IPS-20b (cell line): ENCODE measurements at regions not wholly inside any gene's neighbourhood (a gene's known extent, or its start where the extent isn't known, plus 50 kb on each side); places are given as distances from the start of the nearest gene placed in this dataset.

ENCODE experiments used
- H3K27ac ChIP-seq: one replicate; pipeline ENCODE4 v1.5.1; 2013; ENCODE audit warnings: low read length
- H3K27me3 ChIP-seq: 2 replicates; pipeline ENCODE4 v1.6.1; 2013; ENCODE audit warnings: mild to moderate bottlenecking, low read length, inconsistent platforms; ENCODE audit not compliant: insufficient read depth
- H3K36me3 ChIP-seq: 2 replicates; pipeline ENCODE4 v1.6.1; 2013; ENCODE audit warnings: low read depth, mild to moderate bottlenecking, inconsistent platforms, low read length, moderate library complexity; ENCODE audit not compliant: insufficient read depth
- H3K4me1 ChIP-seq: 2 replicates; pipeline ENCODE4 v1.6.1; 2013; ENCODE audit warnings: mild to moderate bottlenecking, control low read depth, inconsistent platforms, low read length, moderate library complexity; ENCODE audit not compliant: insufficient read depth
- H3K4me3 ChIP-seq: 2 replicates; pipeline ENCODE4 v1.5.1; 2013; ENCODE audit warnings: mild to moderate bottlenecking, low read length, inconsistent platforms
- H3K9ac ChIP-seq: 2 replicates; pipeline ENCODE4 v1.6.1; 2013; ENCODE audit warnings: low read depth, mild to moderate bottlenecking, inconsistent platforms, low read length, moderate library complexity
- H3K9me3 ChIP-seq: 2 replicates; pipeline ENCODE4 v1.6.1; 2013; ENCODE audit warnings: mild to moderate bottlenecking, low read depth, low read length, inconsistent platforms; ENCODE audit not compliant: insufficient read depth

DNA sequence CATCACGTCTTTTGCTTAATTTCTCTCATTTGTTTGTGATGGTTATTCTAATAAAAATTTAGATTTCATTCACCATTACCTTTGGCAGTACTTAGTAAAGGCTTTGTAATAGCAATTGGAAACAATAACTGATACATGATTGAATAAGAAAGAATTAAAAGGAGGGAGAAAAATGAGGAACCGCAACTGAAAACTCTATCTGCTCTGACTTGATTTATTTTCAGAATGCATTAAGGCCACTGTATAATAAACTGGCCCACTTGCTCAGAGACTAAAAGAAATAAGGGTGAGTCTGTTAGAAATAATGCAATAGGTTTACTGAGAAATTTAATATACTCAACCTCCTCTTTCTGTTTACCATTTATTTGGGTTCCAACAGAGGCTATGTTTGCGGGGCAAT, 351.5 kb downstream of the TMA16 start:
- Histone ChIP-seq H3K4me1 (no peaks in the 10 kb centered on the region), H3K27ac (no peak overlapping the region), H3K9ac (no peak overlapping the region), H3K27me3 (no peaks in the 10 kb centered on the region), H3K4me3 (no peak overlapping the region), H3K36me3 (no peaks in the 10 kb centered on the region), H3K9me3 (no peaks in the 10 kb centered on the region)

DNA sequence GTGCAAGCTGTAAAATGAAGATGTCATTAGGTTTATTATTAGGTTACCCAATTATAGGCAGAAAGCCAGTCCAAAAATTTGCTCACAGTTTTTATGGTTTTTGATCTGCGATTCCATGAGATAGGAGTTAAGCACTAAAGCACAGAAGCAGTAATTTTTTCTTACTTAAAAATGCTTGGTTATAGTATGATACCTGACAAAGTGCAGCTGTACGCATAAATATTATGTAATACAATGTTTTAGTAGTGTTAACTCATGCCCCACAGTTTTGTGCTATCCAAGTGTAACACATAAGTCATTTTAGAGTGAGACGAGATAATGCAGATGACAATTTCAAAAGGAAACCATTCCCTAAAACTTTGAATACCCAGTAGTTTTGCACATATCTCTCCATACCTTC, 357.8 kb downstream of the TMA16 start:
- H3K27me3 ChIP-seq = no peaks in the 10 kb centered on the region

DNA sequence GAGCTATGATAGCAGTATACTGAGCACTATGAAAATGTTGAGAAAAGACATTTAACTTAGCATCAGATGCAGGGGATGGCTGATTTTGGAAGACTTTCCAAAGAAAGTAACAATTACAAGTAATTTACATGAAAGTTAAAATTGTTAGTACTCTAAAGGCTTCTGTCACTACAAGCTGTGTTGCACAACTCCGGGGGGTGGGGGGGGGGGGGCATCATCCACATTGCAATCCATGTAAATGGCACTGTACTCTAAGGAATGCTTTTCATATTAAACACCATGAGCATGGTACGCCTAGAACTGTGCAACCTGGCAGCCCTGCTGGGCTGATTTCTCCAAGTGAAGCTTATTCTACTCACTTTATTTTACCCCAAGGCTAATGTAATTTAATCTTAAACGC, 363.4 kb downstream of the TMA16 start:
- Histone ChIP-seq H3K4me3 (no peak overlapping the region), H3K27me3 (no peaks in the 10 kb centered on the region), H3K36me3 (no peaks in the 10 kb centered on the region), H3K9ac (no peak overlapping the region), H3K4me1 (peaks cover 3% of the 10 kb centered on the region; the same call in 1 of the 2 replicates), H3K9me3 (no peaks in the 10 kb centered on the region), H3K27ac (no peak overlapping the region)

More for the DNA sequence above, 357.8 kb downstream of the TMA16 start:
- Histone ChIP-seq H3K9ac (no peak overlapping the region), H3K9me3 (no peaks in the 10 kb centered on the region), H3K4me3 (no peak overlapping the region), H3K36me3 (no peaks in the 10 kb centered on the region), H3K4me1 (no peaks in the 10 kb centered on the region; the same call in 1 of the 2 replicates), H3K27ac (no peak overlapping the region)

DNA sequence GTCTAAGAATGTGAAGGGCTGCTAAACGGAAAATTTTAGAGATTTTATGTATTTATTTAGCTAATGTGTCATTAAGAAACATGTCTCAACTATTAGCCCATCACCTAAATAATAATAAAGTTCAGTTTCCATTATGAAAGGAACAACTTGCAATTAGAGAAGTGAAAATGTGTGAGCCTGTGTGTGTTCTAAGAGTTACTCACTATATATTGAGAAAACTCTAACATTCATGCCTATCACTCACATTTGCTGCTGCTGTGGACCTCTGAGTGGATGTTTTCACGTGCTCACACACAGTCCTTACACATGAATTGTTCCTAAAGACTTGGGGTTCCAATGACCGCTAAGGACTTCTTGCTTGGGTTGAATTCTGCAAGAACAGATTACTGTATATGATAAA, 364.0 kb downstream of the TMA16 start:
- H3K9me3 ChIP-seq = no peaks in the 10 kb centered on the region
- peaks cover 3% of the 10 kb centered on the region; the same call in 1 of the 2 replicates for H3K4me1 ChIP-seq
- H3K36me3 ChIP-seq = no peaks in the 10 kb centered on the region
- no peak overlapping the region for H3K4me3 ChIP-seq
- H3K9ac ChIP-seq = no peak overlapping the region
- no peaks in the 10 kb centered on the region for H3K27me3 ChIP-seq
- no peak overlapping the region for H3K27ac ChIP-seq

DNA sequence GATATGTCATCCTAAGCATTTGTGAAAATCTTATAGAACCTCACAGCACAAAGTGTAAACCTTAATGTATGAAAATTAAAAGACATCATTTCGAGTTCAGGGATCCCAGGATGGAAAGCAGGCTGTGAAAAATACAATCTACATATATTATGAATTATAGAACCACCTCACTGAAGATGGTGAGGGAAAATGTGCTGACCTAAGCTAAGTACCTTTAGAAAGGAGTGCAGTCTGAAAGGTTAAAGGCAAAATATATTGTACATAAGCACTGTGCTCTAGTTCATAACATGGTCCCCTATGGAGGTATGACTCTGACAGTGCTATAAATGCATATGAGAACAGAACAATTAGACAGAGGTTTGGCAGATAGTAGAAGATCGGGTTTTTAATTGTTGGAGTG, 368.6 kb downstream of the TMA16 start:
- Histone ChIP-seq H3K36me3 (no peaks in the 10 kb centered on the region), H3K27ac (no peak overlapping the region), H3K9ac (no peak overlapping the region), H3K4me3 (no peak overlapping the region), H3K27me3 (no peaks in the 10 kb centered on the region), H3K4me1 (no peaks in the 10 kb centered on the region; the same call in 1 of the 2 replicates), H3K9me3 (no peaks in the 10 kb centered on the region)

DNA sequence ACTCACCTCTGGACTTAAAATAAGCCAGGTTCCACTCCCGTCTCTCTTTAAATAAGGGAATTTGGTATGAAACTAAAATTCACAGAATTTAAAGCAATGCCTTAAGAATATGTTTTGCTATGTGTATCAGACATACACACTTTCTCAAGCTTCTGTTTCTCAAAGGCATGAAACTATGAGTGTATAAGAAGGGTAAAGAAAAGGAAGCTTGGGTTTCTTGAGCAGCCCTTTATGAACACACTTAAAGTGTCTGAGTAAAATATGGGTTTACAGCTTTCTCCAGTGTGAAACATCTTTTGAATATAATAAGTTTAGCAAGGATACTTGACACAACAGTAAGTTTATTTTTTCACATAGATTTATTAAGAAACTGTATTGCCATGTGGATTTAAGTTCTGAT, 370.5 kb downstream of the TMA16 start:
- H3K27ac ChIP-seq = no peak overlapping the region
- H3K27me3 ChIP-seq = no peaks in the 10 kb centered on the region
- H3K4me3 ChIP-seq = no peak overlapping the region
- H3K4me1 ChIP-seq = no peaks in the 10 kb centered on the region
- no peaks in the 10 kb centered on the region for H3K9me3 ChIP-seq
- no peak overlapping the region for H3K9ac ChIP-seq
- H3K36me3 ChIP-seq = no peaks in the 10 kb centered on the region

DNA sequence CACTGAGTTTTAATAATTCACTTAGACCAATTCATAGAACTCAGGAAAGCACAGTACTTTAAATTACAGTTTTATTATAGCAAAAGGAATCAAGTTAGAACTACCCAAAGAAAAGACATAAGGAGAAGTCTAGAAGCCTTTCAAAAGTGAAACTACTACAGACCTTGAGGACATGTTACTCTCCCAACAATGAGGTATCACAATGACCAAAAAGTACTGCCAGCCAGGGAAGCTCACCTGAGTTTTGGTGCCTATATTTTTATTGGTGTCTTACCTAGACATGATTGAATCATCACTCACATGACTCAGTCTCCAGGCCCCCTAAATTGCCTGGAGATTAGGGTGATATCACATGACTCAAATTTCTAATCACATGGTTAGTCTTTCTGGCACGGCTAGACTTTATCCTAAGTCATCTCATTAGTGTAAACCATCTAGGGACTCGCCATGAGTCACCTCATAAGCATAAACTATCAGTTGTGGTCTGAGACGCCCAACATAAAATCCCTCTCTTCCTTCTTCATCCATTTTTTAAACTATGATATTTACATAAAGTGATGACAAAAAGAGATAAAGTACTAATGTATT, 372.3 kb downstream of the TMA16 start:
- Histone ChIP-seq H3K27ac (no peak overlapping the region), H3K9ac (no peak overlapping the region), H3K27me3 (no peaks in the 10 kb centered on the region), H3K4me3 (no peak overlapping the region), H3K4me1 (no peaks in the 10 kb centered on the region), H3K36me3 (no peaks in the 10 kb centered on the region), H3K9me3 (no peaks in the 10 kb centered on the region)

DNA sequence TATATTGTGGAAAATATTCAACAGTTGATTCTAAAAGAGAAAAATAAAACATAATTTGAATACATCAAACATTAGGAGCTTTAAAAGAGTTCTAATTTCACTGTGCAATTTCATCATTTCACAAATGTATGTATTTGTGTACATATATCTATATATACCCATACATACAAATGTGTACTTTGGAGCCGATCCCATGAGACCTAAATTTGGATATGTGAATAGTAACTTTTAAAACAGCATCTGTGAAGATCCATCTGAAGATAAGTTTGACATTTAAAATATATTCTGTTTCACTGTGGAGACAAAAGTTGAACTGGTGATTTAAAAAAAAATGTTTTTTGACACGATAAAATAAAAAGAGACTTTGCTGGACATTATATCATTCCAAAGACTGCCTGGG, 374.0 kb downstream of the TMA16 start:
- H3K4me1 ChIP-seq = no peaks in the 10 kb centered on the region
- H3K4me3 ChIP-seq = no peak overlapping the region
- no peaks in the 10 kb centered on the region for H3K36me3 ChIP-seq
- no peak overlapping the region for H3K9ac ChIP-seq
- no peak overlapping the region for H3K27ac ChIP-seq
- H3K27me3 ChIP-seq = no peaks in the 10 kb centered on the region
- H3K9me3 ChIP-seq = no peaks in the 10 kb centered on the region

DNA sequence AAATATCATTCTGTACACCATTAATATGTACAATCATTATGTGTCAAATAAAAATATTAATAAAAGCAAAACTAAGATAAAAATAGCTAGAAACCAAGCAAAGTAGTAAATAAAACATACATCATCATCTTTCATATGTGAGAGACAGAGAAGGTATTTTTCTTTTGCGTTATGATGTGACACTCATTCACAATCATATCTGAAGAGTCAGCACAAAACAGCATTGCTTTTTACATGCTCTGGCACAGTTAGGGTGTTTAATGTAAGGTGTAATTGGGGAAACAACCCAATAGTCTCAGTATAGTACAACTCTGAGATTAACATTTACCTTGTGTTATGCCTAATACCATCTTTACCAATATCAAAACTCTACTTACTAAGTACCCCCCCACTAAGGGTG, 376.6 kb downstream of the TMA16 start:
- H3K9me3 ChIP-seq = no peaks in the 10 kb centered on the region
- H3K4me1 ChIP-seq = no peaks in the 10 kb centered on the region
- H3K9ac ChIP-seq = no peak overlapping the region
- no peaks in the 10 kb centered on the region for H3K36me3 ChIP-seq
- no peak overlapping the region for H3K4me3 ChIP-seq
- no peak overlapping the region for H3K27ac ChIP-seq
- H3K27me3 ChIP-seq = no peaks in the 10 kb centered on the region

DNA sequence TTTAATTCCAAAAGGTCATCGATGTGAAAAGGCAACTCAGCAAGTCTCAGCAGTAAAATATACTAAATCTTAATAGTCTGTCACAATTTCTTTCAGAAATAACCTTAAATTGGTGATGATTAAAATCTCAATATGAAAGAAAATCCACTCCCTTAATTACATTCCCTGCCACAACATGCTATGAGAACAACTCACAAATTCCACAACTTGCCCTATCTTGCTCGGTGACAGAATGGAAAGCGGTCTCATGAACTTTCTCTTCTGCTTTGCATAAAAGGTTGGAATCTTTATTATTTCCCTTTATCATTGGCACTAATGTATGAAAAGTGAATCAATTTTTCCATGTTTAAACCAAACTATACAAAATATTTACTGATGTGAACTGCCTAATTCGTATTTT, 380.8 kb downstream of the TMA16 start:
- Histone ChIP-seq H3K9me3 (no peaks in the 10 kb centered on the region), H3K27ac (no peak overlapping the region), H3K4me3 (no peak overlapping the region)

DNA sequence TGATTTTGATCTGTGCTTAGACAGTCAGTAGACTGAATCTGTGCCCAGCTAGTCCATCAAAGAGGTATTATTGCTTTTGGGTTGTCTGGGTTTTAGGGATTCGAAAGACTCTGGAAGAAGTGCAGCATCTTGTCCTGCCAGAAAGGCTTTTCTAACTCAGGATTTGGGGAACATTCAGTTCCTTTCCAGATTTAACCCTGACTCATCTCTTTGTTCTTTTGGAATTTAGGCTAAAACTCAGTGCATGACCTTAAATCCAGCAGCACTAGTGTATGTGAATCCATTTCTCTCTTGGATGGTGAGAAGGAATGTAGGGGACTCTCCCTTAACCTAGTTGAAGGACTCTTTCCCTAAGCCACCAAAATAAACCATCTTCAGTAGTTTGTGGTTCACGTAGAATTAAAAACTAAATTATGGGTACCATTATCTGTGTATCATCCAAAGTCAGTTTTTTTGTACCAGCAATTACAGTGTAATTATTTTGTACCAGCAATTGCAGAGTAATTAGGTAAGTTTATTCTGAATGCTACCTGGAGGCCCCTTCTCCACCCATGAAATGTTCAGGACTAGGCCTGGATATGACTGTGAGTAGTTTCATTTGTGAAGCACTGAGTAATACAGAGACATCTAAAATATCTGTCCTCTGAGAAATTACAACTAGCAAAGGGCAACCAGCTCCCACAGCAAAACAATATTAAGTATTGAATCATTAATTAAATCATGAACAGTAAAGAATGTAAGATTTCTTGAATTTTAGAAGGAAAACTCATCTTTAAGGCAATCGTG, 384.0 kb downstream of the TMA16 start:
- H3K4me3 ChIP-seq = no peak overlapping the region
- no peaks in the 10 kb centered on the region for H3K9me3 ChIP-seq
- H3K36me3 ChIP-seq = no peaks in the 10 kb centered on the region
- H3K27me3 ChIP-seq = no peaks in the 10 kb centered on the region
- H3K27ac ChIP-seq = no peak overlapping the region
- H3K4me1 ChIP-seq = no peaks in the 10 kb centered on the region
- H3K9ac ChIP-seq = no peak overlapping the region

More for the DNA sequence above, 380.8 kb downstream of the TMA16 start:
- H3K4me1 ChIP-seq = no peaks in the 10 kb centered on the region
- no peaks in the 10 kb centered on the region for H3K36me3 ChIP-seq
- no peaks in the 10 kb centered on the region for H3K27me3 ChIP-seq
- H3K9ac ChIP-seq = no peak overlapping the region

DNA sequence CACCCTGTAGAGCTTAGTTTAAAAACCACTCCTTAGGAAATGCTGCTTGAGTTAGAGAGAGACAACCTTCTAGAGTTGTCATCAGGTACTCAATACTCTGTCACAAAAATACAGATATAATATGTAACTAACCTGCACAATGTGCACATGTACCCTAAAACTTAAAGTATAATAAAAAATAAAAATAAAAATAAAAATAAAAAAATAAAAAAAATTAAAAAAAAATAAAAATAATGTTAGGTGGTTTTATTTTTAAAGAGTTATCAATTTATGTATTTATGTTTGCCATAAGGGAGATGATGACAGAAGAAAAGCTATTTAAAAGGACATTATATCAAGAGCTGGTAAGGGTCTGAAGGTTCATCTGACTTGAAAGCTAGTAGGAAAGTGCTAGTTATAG, 397.9 kb downstream of the TMA16 start:
- no peaks in the 10 kb centered on the region for H3K27me3 ChIP-seq

More for the DNA sequence above, 397.9 kb downstream of the TMA16 start:
- no peak overlapping the region for H3K27ac ChIP-seq
- H3K9ac ChIP-seq = no peak overlapping the region
- H3K9me3 ChIP-seq = no peaks in the 10 kb centered on the region
- no peak overlapping the region for H3K4me3 ChIP-seq
- H3K36me3 ChIP-seq = no peaks in the 10 kb centered on the region
- H3K4me1 ChIP-seq = peaks cover 10% of the 10 kb centered on the region
